GM23248 (cell line): ENCODE measurements at regions not wholly inside any gene's neighbourhood (a gene's known extent, or its start where the extent isn't known, plus 50 kb on each side); places are given as distances from the start of the nearest gene placed in this dataset.

Experiments used
- EZH2 ChIP-seq: fragments of 200-600 bp; sonication (generic); IDR thresholded peaks from 2 replicates; pipeline ENCODE4 v1.6.1; 2018; ENCODE audit warnings: antibody characterized with exemption, mild to moderate bottlenecking; ENCODE audit not compliant: insufficient read depth, poor library complexity, severe bottlenecking
- EZH2phosphoT487 ChIP-seq: fragments of 200-600 bp; sonication (generic); IDR thresholded peaks from 2 replicates; pipeline ENCODE4 v1.6.1; 2018; ENCODE audit warnings: antibody characterized with exemption, moderate library complexity, mild to moderate bottlenecking, low read depth; ENCODE audit not compliant: insufficient read depth

- TF ChIP-seq EZH2 (no peak), EZH2phosphoT487 (no peak)
Measured at GRCh38 chr4:64721106-64721505, 311.9 kb upstream of the TECRL start.
